Calu3 (cell line): ENCODE measurements at regions not wholly inside any gene's neighbourhood (a gene's known extent, or its start where the extent isn't known, plus 50 kb on each side); places are given as distances from the start of the nearest gene placed in this dataset.

Experiments used
- BruUV-seq: library from RNA; stranded (reverse); fragments of 400-500 nt; replicated peaks from 2 replicates; lab custom pipeline; 2021; lab: Mats Ljungman, UMichigan
- CTCF ChIA-PET: fragments of 300-600 bp; sonication (Branson Sonifier 250); formaldehyde crosslinking; loops from one replicate; lab custom pipeline; 2022; ENCODE audit warnings: antibody characterized with exemption; lab: Charles Lee
- DNase-seq: peaks from one replicate; pipeline ENCODE4 v3.0.0; 2022
- H3K27ac Mint-ChIP-seq: one replicate; pipeline ENCODE4 v1.8.0; 2022; ENCODE audit warnings: mixed read lengths; ENCODE audit not compliant: unreplicated experiment
- H3K27me3 Mint-ChIP-seq: one replicate; pipeline ENCODE4 v1.8.0; 2022; ENCODE audit warnings: mixed read lengths; ENCODE audit not compliant: unreplicated experiment
- H3K36me3 Mint-ChIP-seq: one replicate; pipeline ENCODE4 v1.8.0; 2022; ENCODE audit warnings: mild to moderate bottlenecking, moderate library complexity, mixed read lengths; ENCODE audit not compliant: insufficient read depth, unreplicated experiment
- H3K4me1 Mint-ChIP-seq: one replicate; pipeline ENCODE4 v1.8.0; 2022; ENCODE audit warnings: mild to moderate bottlenecking, low read depth, mixed read lengths; ENCODE audit not compliant: unreplicated experiment
- H3K4me3 Mint-ChIP-seq: one replicate; pipeline ENCODE4 v1.8.0; 2022; ENCODE audit warnings: mild to moderate bottlenecking, low read depth, moderate library complexity, mixed read lengths; ENCODE audit not compliant: unreplicated experiment
- H3K9me3 Mint-ChIP-seq: one replicate; pipeline ENCODE4 v1.8.0; 2022; ENCODE audit warnings: low read depth, mixed read lengths; ENCODE audit not compliant: unreplicated experiment
- CTCF ChIP-seq: fragments of 200-600 bp; IDR thresholded peaks from one replicate; pipeline ENCODE4 v1.8.0; 2022; ENCODE audit warnings: antibody characterized with exemption; ENCODE audit not compliant: unreplicated experiment
- intact Hi-C: fragments of 100-400 bp; cut with micrococcal nuclease; formaldehyde crosslinking; loops from one replicate; pipeline ENCODE4 v1.10.0; 2022; ENCODE audit not compliant: unreplicated experiment

GRCh38 chr7:25913598-25914224 lies 238.3 kb upstream of the NFE2L3 start:
- no peaks in the 10 kb centered on the region for H3K36me3 Mint-ChIP-seq
- BruUV-seq = no TSS peak
- CTCF ChIA-PET = no interaction called here
- intact Hi-C loops = no loop called here
- no peak overlapping the region for H3K27ac Mint-ChIP-seq
- peaks cover 3% of the 10 kb centered on the region for H3K9me3 Mint-ChIP-seq
- H3K27me3 Mint-ChIP-seq = peaks cover 30% of the 10 kb centered on the region
- H3K4me3 Mint-ChIP-seq = no peak overlapping the region
- no peaks in the 10 kb centered on the region for H3K4me1 Mint-ChIP-seq
- TF ChIP-seq CTCF = no peak
- no peak for DNase-seq

GRCh38 chr7:25918731-25919130 lies 233.3 kb upstream of the NFE2L3 start:
- Mint-ChIP-seq H3K4me3 (no peak overlapping the region), H3K9me3 (peaks cover 7% of the 10 kb centered on the region), H3K4me1 (no peaks in the 10 kb centered on the region), H3K27ac (no peak overlapping the region), H3K36me3 (no peaks in the 10 kb centered on the region), H3K27me3 (peaks cover 46% of the 10 kb centered on the region)
- CTCF ChIA-PET = interaction anchor here (0.7 kb wide), 1 partner anchor 45 kb away, joined by 4 read pairs; no protein-coding TSS in a partner anchor
- no peak for TF ChIP-seq CTCF
- DNase-seq = no peak
- intact Hi-C loops = no loop called here
- no TSS peak for BruUV-seq

GRCh38 chr7:25922296-25922695 lies 229.7 kb upstream of the NFE2L3 start:
- H3K4me1 Mint-ChIP-seq = no peaks in the 10 kb centered on the region
- peaks cover 7% of the 10 kb centered on the region for H3K9me3 Mint-ChIP-seq
- H3K36me3 Mint-ChIP-seq = no peaks in the 10 kb centered on the region
- TF ChIP-seq CTCF = no peak
- intact Hi-C loops = no loop called here
- H3K27ac Mint-ChIP-seq = no peak overlapping the region
- H3K4me3 Mint-ChIP-seq = no peak overlapping the region
- peaks cover 17% of the 10 kb centered on the region for H3K27me3 Mint-ChIP-seq
- no peak for DNase-seq
- BruUV-seq = no TSS peak
- CTCF ChIA-PET = no interaction called here

GRCh38 chr7:25923741-25924460 lies 228.1 kb upstream of the NFE2L3 start:
- Mint-ChIP-seq H3K4me3 (no peak overlapping the region), H3K27ac (no peak overlapping the region), H3K4me1 (no peaks in the 10 kb centered on the region), H3K9me3 (peaks cover 10% of the 10 kb centered on the region), H3K27me3 (peaks cover 17% of the 10 kb centered on the region), H3K36me3 (no peaks in the 10 kb centered on the region)
- CTCF ChIA-PET = interaction anchor here (0.7 kb wide), 1 partner anchor 84 kb away, joined by 4 read pairs; no protein-coding TSS in a partner anchor
- no TSS peak for BruUV-seq
- no peak for TF ChIP-seq CTCF
- DNase-seq = no peak
- intact Hi-C loops = no loop called here
